Inflammatory macrophage treated with lipopolysaccharide for 4 hours (primary cell): ENCODE measurements at regions not wholly inside any gene's neighbourhood (a gene's known extent, or its start where the extent isn't known, plus 50 kb on each side); places are given as distances from the start of the nearest gene placed in this dataset.

ENCODE experiments used
- DNase-seq: peaks from one replicate; pipeline ENCODE4 v3.0.0-alpha.2; 2020

DNA sequence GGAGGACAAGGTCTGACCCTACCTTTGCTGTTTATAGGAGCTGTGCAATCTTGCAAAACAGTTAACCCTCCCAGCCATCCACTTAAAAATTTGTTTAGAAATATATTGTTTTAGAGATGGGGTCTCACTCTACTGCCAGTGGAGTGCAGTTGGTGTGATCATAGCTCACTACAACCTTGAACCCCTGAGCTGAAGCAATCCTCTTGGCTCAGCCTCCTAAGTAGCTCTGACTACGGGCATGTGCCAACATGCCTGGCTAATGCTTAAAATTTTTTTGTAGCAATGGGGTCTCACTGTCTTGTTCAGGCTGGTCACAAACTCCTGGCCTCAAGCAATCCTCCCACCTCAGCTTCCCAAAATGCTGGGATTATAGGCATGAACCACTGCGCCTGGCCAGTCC is 120.2 kb upstream of the PJA2 start:
- no peak for DNase-seq

DNA sequence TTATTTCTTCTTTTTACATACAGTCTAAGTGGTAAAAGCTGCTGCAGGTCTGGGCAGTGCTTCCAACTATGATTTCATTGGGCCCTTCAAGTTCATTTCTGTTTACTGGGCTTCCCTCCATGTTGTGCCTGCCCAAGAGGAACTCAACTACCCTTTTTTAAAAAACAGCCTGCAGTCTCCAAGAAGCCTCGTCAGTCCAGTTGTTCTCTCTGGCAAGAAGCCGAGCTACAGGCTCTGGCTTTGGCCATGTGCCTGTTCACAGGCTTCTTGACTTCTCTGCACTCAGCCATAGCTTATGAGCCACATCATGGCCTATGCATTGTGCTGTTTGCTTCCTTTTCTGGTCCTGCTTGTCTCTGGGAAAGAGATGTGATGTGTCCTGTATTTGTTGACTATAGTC is 119.7 kb upstream of the PJA2 start:
- DNase-seq = no peak

DNA sequence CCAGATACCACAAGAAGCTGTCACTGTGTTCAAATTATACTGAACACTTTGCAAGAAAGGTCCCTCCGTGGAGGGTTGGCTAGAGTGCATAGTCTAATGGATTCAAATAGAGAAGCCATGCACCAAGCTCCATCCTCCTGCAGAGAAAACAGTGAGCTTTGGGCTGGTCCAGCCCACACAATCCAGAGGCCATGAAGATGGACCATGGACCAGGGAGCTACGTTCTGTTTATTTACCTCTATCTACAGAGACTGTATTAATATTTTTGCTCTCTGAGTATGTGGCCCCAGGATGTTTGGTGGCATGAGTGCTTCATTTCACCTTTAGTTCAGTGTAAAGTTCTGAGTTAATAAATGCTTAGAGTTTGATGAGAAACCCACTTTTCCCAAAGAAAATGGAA is 114.8 kb upstream of the PJA2 start:
- DNase-seq = no peak

DNA sequence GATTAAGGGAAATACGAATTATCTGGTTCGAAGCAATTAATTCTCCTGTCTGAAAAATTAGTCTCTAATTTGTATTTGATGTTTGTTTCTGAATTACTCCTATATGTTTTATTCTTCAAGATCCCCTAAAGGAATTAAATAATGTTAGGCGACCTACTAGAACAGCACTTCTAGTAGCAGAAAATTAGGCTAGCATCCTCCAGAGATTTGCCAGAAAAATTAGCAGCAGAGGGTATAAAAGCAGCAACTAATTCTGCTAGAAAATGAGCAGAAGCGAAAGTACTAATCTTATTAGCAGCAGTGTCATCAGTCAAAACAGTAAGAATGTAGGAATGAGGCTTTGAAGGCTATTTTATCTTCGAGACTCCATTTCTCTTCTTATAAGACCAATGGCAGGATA is 114.3 kb upstream of the PJA2 start:
- no peak for DNase-seq

DNA sequence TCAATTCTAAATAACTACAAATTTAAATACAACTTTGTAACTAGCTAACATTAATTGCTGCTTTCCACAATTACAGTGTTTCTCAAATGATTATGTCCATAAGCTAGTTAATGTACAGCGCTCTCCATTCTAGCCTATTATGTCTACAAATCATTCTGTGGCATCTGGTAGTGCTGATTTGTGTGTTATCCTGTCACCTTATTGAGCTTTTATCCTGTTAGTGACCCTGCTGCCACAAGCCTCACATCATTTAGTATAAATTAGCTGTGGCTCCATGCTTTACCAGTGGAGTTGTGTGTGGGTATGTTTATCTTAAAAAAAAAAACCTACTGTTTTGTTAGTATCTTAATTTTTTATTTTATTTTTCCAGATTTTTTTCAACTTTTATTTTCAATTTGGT is 112.6 kb upstream of the PJA2 start:
- DNase-seq = no peak

DNA sequence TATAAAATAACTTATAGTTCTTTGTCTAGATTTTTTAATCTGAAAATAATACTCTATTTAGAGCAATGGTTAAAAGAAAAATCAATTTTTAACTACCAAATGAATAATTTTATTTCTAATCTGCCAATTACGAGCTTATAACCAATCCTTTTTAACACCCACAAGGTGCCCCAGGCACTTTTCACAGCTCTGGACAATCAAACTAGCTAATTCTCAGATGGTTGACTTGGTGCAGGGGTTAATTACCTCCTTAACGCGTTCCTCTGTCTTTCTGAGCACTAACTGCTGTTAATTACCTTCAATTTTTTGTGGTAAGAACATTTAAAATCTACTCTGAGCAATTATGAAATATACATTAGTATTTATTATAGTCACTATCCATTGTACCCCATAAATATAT is 109.6 kb upstream of the PJA2 start:
- no peak for DNase-seq

DNA sequence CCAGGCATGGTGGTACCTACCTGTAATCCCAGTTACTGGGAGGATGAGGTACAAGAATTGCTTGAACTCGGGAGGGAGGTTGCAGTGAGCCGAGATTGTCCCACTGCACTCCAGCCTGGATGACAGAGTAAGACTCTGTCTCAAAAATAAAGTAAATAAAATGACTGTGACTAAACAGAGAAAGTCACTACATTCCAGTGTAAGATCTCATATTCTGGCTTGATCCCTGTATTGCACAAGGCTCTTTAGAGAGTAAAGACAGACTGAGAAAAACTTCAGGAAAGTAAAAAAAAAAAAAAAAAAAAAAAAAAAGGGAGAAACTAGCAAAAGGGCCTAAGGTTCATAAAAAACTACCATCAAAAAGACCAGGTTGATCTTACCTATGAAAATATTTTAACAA is 106.6 kb upstream of the PJA2 start:
- DNase-seq = no peak

DNA sequence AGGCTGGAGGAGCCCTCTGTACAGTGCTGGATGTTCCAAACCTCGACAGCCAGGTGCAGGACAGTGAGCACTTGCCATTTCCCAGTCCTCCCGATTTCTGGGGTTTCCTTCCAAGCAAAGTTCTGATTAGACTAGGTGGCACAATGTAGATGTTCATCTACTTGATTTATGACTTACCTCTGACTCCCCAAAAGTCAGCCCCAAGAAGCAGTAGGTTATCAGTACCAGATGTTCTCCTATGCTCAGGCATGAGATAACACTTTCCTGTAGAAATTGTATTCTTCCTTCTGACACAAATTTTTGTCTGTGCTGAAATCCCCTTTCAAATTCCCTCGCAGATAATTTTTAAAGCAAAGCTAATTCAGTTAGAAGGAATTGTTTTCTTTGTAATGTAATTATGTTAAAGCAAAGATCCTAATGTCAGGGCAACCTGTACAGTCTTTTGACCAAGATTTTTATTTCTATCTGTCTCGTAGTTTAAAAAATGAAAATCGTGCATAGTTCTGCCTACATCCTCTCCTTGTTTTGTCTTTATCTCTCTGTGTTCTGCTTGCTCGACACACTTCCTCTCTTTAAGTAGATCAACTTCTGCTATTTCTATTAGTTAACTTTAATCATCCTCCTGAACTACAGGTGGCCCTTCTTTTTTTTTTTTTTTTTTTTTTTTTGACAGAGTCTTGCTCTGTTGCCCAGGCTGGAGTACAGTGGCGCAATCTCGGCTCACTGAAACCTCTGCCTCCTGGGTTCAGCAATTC is 102.4 kb upstream of the PJA2 start:
- no peak for DNase-seq

DNA sequence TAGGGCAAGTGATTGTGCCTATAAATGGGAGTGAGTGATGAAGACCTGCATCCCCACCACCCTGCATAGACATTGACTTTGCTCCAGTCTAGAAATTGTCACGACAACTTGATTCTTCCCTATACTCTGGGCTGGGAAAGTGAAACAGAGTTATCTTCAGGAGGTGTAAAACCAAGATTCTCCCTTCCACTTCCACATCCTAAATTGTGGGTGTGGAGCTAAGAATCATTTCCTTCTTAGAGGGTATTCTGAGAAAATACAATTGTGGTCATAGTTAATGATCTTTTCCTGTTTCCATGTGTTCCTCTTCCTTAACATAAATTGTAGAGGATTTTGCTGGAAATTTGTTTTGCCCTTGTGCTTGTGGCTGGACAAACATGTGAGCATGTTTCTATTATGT is 96.8 kb upstream of the PJA2 start:
- DNase-seq = peak; percentile 78

DNA sequence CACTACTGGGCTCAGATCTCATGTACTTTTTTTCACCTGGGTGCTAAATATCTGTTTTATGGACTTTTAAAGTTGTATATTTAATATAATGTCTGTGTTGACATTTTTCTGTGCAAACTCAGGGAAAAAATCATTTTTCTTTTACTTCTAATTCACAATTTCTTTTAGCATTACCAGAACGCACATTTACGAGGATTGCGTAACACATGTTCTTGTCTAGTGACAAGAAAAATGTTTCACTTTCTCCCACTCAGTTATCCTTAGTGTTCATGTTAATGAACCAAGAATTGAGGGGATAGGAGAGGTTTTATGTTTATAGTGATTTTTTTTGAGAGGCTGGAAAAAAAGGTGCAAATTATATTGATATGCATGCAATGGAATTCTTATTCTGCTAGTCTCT is 86.3 kb upstream of the PJA2 start:
- peak; percentile 39 for DNase-seq

DNA sequence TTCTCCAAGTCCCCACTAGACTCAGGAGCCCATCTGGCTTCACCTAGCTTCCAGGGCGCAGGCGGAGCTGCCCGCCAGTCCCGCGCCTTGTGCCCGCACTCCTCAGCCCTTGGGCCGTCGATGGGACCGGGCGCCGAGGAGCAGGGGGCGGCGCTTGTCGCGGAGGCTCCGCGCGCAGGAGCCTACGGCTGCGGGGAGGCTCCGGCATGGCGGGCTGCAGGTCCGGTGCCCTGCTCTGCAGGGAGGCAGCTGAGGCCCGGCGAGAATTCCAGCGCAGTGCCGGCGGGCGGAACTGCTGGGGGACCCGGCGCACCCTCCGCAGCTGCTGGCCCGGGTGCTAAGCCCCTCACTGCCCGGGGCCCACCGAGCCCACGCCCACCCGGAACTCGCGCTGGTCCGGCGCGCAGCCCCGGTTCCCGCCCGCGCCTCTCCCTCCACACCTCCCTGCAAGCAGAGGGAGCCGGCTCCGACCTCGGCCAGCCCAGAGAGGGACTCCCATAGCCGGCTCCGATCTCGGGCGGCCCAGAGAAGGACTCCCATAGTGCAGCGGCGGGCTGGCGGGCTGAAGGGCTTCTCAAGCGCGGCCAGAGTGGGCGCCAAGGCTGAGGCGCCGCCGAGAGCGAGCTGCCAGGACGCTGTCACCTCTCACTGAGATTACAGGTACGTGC is 78.1 kb upstream of the PJA2 start:
- DNase-seq = no peak

DNA sequence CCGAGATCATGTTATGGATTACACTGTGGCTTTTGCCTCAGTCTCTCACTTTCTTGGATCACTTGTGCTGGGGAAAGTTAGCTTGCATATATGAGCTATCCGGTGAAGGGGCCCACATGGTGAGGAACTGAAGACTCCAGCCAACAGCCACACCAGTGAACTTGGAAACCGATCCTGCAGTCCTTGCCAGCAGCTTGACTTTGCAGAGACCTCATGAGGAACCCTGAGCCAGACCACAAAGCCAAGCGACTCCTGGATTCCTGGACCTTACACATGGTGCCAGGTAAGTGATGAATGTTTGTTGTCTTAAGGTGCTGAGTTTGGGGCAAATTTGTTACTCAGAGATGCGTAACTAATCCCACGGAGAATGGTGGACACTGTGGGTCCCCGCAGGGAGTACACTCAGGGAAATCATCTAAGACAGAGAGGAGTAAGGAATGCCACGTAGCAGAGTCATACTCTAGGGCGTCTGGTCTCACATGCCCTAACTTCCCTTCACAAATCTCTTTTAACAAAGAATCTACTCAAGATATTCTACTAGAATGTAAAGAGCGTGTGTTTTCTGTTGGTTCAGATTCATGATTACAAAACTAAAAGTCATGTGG is 76.5 kb upstream of the PJA2 start:
- DNase-seq = no peak

DNA sequence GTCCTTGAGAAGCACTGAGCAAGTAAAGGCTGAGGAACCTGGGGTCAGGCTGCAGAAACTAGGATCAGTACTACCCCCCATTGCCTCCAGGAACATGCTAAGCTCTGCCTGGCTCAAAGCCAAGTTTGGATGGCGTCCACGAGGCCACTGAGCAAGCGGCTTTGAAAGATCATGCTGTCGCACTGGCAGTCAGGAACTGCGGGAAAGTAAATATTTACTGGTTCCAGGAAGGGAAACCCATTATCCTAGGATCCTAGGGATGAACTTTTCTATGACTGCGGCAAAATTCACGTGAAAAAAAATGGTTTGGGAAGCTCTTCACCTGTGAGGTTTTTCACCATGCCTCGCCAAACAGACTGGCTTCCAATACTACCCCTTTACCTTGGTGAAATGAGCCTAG is 75.3 kb upstream of the PJA2 start:
- DNase-seq = no peak

DNA sequence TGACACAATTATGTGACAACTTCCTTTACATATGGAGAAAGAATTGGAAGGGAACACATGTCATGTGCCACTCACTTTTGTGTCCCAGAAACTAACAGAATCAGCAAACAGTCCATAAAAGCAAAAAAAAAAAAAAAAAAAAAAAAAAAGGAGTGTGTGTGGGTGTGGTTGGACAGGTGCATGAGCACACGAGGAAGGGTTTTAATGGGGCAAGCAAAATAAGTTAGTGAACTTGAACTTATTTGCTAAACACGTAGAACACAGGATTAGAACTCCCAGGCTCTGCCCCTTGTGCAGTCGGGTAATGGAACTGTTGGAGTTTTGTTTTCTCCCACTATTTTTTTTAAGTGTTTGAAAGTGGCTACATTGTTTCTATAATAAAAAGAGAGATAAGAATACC is 74.8 kb upstream of the PJA2 start:
- no peak for DNase-seq

DNA sequence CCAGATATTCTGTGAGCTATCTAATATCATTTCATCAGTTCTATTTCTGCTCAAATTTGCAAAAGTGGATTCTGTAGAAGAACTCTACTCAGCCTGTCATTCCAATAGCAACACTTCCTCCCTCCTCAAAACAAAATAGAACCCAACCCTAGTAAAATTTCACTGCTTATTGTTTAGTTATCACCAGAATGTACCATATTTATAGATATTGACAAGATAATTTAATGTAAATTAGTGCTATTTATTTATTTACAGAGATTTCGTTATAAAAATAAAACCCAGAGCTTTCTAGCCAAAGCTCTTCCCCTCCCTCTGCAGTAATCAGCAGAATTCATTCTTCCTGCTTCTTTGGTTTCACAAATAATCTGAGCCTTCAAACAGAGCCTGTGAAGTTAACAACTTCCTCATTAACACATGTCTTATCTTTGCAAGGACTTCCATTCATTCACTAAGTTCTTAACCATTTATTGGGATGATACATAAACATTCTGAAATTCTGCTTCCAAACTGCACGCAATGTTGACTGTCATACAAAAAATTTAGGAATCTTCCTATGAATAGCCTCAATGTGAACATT is 73.7 kb upstream of the PJA2 start:
- DNase-seq = peak; percentile 48

DNA sequence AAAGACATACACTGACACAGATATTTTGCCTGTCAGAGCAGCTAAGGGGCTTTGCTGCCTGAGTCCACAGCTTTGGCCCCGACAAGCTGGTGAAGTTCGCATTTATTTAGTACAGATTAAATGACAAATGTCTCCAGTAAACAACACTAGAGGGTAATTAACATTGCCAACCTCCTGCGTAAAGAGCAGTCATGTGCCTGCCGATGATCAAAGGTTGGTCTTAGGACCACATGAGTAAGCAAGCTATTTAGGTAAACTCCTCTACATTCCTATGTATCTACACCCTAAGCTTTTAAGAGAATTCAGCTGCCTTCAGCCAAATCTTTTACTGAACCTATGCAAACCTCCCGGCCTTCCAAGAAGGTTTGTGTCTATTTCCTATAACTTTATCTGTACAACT is 73.0 kb upstream of the PJA2 start:
- DNase-seq = no peak

DNA sequence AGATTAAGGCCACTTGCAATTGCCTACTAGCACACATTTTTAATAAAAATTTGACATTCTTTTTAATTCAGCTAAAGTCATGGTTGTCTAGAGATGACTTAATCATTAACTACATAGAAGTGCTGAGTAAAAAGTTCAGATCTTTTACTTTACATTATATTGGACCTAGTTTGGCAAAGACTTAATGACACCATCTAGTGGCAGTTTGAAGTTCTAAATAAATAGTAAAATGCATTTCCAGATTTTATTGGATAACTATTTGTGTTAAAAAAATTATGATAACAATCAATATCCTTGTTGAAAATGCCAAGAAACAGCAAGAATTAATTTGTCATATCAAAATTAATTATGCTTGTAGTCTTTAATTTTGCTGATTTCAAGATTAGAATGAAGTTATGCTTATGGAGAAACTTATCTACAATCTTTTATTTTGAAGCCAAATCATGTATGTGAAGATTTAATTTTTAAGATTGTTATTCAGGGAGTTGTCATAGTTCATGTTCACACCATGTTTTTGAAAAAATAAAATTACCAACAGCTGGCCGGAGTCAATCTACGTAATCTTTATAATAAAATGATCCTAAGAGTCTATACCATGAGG is 69.6 kb upstream of the PJA2 start:
- DNase-seq = peak; percentile 28

DNA sequence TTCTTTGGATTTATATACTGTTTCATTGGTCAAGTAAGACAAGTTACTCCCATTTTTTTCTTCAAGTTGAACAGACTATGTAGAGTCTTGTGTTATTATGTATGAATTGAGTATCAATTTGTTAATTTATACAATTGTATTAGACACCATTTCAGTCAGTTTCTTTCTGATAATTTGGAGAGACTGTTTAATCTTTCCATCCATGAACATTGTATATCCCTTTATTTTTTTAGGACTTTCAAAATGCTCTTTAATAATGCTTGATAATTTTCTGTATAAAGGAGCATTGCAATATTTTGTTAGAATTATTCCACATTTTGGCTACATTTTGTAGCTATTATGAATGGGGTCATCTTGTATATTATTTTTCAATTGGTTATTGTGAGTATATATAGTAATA is 69.1 kb upstream of the PJA2 start:
- DNase-seq = no peak

DNA sequence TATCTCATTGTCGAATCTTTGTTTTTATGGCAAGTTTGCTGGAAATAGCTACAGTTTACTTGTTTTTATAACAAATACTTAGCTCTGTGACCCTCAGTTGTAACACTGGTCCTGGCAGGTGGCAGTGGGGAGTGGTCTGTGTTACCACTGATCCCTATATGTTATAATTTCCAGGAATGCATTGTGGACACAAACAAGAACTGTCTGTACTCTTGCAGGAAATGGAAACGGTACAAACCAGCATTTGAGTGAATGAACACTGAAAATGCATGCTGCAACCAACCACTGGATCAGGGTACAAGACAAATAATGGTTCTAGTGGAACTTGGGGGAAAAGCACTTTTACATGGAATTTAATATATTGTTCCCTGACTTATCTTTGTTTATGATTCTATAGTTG is 66.5 kb upstream of the PJA2 start:
- no peak for DNase-seq

DNA sequence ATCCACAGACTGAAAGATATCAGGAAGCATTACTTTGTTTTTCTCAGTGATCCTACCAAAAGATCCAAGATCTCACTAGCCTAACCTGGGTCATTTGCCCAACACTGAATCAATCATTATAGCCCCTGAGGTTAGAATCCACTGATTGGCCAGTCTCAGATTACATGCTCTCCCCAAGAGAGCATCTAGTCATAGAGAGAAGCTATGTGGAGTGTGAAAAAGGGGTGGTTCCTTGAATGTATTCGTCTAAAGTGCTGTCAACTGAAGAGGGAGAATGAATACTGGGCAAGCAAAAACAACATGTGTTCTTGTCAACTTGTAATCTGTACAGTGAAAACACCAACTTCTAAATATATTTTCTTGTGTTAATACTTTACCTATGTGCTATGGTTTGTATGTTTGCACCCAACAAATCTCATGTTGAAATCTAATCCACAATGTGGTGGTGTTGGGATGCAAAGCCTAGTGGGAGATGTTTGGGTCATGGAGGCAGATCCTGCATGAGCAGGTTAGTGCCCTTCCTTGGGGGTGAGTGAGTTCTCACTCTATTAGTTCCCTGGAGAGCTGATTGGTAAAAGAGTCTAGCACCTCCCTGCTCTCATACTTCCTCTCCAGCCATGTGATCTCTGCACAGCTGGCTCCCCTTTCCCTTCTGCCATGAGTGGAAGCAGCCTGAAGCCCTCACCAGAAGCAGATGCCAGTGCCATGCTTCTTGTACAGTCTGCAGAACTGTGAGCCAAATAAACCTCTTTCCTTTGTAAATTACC is 60.3 kb upstream of the PJA2 start:
- no peak for DNase-seq

DNA sequence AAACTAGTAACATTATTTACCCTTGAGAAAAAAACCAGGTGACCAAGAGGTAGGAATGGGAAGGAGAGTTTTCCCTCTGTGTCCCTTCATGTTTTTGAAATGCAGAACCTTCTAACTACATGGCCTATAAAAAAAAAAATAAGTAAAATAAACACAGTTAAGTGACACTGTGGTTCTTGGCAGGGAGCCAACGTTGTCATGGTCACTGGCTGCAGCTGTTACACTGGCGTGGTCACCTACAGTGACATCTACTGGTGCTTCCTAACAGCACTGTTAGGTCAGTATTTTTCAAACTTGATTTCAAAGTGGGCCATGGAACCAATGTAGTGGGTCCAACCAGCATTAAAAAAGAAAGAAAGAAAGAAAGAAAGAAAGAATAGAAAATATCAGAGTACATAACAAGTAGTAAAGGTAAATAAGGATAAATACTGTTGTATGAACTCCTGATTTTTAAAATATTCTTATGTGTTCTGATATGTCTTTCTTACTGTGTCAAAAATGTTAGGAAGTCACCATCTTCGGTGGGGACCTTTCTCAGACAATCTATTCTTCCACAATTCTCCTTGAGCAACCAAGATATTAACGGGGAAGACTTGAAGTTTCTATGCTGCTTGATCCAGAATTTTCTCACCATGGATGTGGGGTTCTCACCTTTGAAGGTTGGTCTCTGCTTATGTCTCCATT is 59.1 kb upstream of the PJA2 start:
- DNase-seq = peak; percentile 90

DNA sequence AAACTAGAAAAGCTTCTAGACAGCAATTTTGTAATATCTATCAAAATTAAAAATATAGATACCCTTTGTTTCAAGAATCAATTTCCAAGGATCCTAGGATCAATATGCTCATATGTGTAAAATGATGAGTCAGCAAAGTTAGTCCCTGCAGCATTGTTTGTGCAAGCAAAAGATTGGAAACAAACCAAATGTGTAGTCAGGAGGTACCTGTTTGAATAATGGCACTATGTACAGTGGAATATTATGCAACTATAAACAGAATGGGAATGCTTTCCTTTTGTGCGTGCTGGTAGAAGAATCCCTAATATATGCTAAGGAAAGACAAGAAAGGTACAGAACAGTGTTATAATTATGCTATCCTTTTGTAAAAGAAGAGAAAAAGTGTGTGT is 58.5 kb upstream of the PJA2 start:
- DNase-seq = no peak
